ENCODE measurements at regions not wholly inside any gene's neighbourhood (a gene's known extent, or its start where the extent isn't known, plus 50 kb on each side); places are given as distances from the start of the nearest gene placed in this dataset.
A peak's percentile ranks its signal among the peaks of the same experiment; 100 is the strongest.
"Not testable (repeated sequence)": the region's sequence is repeated elsewhere in the genome, so short reads cannot be mapped to it uniquely, and the experiment has no call there.

DNA sequence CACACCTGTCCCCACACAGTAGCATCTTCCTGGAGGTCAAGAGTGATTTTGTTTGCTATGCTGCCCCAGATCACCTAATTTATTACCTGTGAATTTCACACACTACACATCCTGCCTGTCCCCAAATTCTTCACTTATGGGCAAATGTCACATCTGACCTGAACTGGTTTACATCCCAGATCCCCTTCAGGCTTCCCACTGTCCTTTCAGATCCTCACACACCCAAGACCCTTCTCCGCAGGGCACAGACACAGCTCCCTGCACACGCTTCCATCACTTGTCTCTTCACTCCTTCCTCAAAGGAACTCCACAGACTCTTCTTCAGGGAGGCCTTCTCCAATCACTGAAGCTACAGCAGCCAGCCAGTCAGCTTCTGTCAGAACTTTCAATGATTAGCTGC, 118.7 kb upstream of the IGLL5 start:
- no peak for TF ChIP-seq POLR2A (IDR thresholded peaks at IDR 0.05; ENCODE audit: low read depth, low read length)
- no peak for TF ChIP-seq TAF1 (IDR thresholded peaks at IDR 0.05; ENCODE audit: borderline replicate concordance, low read depth, low read length)
- TF ChIP-seq POLR2AphosphoS5 (IDR thresholded peaks at IDR 0.05; ENCODE audit: low read depth, low read length), result no peak
- no peak for FAIRE-seq
- DNase-seq (ENCODE audit: insufficient read length), result no peak

DNA sequence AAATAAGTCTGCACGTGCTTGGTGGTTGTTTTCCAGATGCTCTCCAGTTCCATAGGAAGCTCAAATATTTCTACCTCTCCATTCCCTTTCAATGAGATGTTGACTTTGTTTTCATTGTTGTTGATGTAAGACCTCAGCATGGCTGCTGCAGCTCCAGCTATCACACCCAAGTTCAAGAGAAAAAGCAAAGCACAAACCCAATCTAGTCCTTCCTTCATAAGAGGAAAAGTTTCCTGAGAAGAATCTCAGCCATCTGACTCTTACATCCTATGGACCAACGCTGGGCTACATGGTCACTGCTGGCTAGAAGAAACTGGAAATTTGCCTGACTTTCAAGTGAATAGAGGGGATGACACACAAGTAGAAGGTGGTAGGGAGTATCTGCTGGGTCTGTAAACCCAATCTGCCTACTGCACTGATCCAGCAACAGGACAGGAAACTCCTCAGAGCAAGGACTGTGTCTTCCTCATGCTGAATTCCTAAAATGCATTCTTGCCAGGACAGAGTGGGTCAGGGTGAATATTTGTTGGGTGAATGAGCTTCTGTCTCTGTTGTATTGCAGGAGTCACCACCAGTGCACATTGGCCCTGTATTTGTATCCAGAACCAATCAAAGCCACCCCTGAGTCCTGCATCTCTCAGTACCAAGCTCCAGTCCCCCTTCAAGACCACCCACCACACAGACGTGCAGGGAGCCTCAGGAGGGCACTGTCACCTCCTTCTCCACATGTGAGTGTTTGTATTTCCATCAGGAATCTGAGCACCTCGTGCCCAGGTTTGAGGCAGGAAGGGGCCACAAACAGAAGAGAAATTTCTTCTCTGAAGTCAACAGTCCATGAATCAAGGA, 118.0 kb upstream of the IGLL5 start:
- no peak for DNase-seq (ENCODE audit: insufficient read length)
- FAIRE-seq, result no peak
- TF ChIP-seq POLR2AphosphoS5 (IDR thresholded peaks at IDR 0.05; ENCODE audit: low read depth, low read length) (no peak), POLR2A (IDR thresholded peaks at IDR 0.05; ENCODE audit: low read depth, low read length) (no peak), TAF1 (IDR thresholded peaks at IDR 0.05; ENCODE audit: borderline replicate concordance, low read depth, low read length) (no peak)

DNA sequence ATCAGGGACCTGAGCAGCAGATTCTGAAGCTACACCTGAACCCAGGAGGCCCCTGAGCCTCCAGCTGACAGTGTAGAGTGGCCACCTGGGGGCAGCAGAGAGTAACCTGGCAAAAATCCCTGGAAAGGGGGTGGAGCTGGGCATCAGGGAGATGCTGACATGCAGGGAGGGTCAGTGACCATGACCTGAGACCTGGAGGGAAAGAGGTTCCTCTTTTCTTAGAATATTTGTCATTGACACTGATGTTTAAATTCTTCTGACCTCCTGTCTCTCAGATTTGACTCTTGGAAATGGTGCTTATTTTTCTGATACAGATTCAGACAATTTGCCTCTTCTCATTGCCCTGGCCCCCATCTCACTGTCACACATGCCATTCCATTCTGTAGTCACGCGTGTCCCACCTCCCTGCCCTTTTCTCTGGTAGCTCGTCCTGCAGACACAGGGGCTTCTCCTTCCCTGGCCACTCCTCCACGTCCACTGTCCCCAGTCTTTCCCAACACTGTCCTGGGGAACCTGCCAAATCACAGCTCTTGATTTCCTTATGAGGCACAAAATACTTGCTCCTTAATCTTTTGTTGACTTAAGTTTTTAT, 117.2 kb upstream of the IGLL5 start:
- FAIRE-seq, result no peak
- no peak for TF ChIP-seq POLR2A (IDR thresholded peaks at IDR 0.05; ENCODE audit: low read depth, low read length)
- 0 out of 2 replicates have a peak, but pooled peaks have one; percentile 12 for TF ChIP-seq TAF1 (IDR thresholded peaks at IDR 0.05; ENCODE audit: borderline replicate concordance, low read depth, low read length)
- no peak for DNase-seq (ENCODE audit: insufficient read length)

GRCh38 chr22:22770881-22771280, 116.7 kb upstream of the IGLL5 start:
- no peak for FAIRE-seq

DNA sequence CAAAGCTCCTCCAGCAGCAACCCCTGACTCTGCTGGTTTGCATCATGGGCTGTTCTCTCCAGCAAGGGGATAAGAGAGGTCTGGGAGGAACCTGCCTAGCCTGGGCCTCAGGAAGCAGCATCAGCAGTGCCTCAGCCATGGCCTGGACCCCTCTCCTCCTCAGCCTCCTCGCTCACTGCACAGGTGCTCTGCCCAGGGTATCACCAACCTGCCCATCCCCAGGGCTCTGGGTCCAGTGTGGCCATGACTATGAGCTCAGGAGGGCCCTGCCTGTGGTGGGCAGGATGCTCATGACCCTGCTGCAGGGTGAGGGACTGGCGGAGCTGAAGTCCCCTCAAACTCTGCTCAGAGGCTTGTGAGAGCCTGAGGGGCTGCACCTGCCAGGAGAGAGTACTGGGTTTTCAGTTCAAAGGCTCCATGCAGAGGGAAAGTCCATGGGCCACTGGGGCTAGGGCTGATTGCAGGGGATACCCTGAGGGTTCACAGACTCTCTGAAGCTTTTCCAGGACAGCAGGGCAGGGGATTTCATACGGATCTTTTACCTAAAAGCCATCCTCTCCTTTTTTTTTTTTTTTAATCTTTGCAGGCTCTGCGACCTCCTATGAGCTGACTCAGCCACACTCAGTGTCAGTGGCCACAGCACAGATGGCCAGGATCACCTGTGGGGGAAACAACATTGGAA, 115.8 kb upstream of the IGLL5 start:
- DNase-seq (ENCODE audit: insufficient read length) (no peak), FAIRE-seq (no peak)
- TF ChIP-seq TAF1 (IDR thresholded peaks at IDR 0.05; ENCODE audit: borderline replicate concordance, low read depth, low read length), result no peak
- TF ChIP-seq POLR2A (IDR thresholded peaks at IDR 0.05; ENCODE audit: low read depth, low read length), result no peak
- no peak for TF ChIP-seq POLR2AphosphoS5 (IDR thresholded peaks at IDR 0.05; ENCODE audit: low read depth, low read length)

More at GRCh38 chr22:22770881-22771280, 116.7 kb upstream of the IGLL5 start:
- TF ChIP-seq POLR2AphosphoS5 (IDR thresholded peaks at IDR 0.05; ENCODE audit: low read depth, low read length), result no peak
- TF ChIP-seq POLR2A (IDR thresholded peaks at IDR 0.05; ENCODE audit: low read depth, low read length), result no peak
- TF ChIP-seq TAF1 (IDR thresholded peaks at IDR 0.05; ENCODE audit: borderline replicate concordance, low read depth, low read length), result no peak
- DNase-seq (ENCODE audit: insufficient read length), result no peak

- FAIRE-seq (peak; percentile 21), DNase-seq (ENCODE audit: insufficient read length) (no peak)
- TF ChIP-seq POLR2AphosphoS5 (IDR thresholded peaks at IDR 0.05; ENCODE audit: low read depth, low read length) (no peak), TAF1 (IDR thresholded peaks at IDR 0.05; ENCODE audit: borderline replicate concordance, low read depth, low read length) (no peak), POLR2A (IDR thresholded peaks at IDR 0.05; ENCODE audit: low read depth, low read length) (no peak)
These were observed 115.2 kb upstream of the IGLL5 start for GRCh38 chr22:22772396-22772795.

- FAIRE-seq (no peak), DNase-seq (ENCODE audit: insufficient read length) (no peak)
- TF ChIP-seq TAF1 (IDR thresholded peaks at IDR 0.05; ENCODE audit: borderline replicate concordance, low read depth, low read length), result no peak
- TF ChIP-seq POLR2AphosphoS5 (IDR thresholded peaks at IDR 0.05; ENCODE audit: low read depth, low read length), result no peak
- TF ChIP-seq POLR2A (IDR thresholded peaks at IDR 0.05; ENCODE audit: low read depth, low read length), result no peak
These were observed 114.7 kb upstream of the IGLL5 start for GRCh38 chr22:22772883-22773282.

GRCh38 chr22:22773427-22773826, 114.2 kb upstream of the IGLL5 start:
- no peak for FAIRE-seq
- TF ChIP-seq POLR2A (IDR thresholded peaks at IDR 0.05; ENCODE audit: low read depth, low read length) (no peak), POLR2AphosphoS5 (IDR thresholded peaks at IDR 0.05; ENCODE audit: low read depth, low read length) (no peak), TAF1 (IDR thresholded peaks at IDR 0.05; ENCODE audit: borderline replicate concordance, low read depth, low read length) (no peak)
- DNase-seq (ENCODE audit: insufficient read length), result no peak

DNA sequence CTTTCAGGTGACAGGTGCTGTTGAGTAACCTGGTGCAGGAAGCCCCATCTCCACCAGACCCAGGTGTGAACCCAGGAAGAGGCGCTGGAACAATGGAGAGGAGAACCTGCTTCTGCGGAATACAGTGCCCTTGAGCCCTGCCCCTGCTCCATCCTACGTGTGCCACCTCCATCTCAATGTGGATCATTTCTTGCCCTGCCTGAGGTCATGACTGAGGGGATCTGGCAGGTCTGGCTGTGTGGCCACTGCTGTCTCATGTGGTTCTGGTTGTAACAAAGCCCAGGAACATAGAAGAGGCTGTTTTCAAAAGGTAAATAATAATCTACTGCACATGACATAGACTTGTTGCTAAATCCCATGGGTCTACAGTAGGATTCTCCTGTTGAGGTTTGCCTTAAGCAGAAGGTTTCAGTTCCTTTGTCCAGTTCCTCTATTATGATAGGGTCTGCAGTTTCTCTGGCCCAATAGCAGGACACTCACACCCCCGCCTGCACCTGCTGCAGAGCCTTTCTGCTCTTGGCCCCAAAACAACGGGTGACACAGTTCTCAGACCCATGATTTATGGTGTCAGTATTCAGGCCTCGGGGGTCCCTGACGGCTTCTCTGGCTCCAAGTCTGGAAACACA, 113.5 kb upstream of the IGLL5 start:
- DNase-seq (ENCODE audit: insufficient read length), result no peak
- FAIRE-seq, result no peak
- TF ChIP-seq POLR2AphosphoS5 (IDR thresholded peaks at IDR 0.05; ENCODE audit: low read depth, low read length), result no peak
- TF ChIP-seq TAF1 (IDR thresholded peaks at IDR 0.05; ENCODE audit: borderline replicate concordance, low read depth, low read length), result no peak
- no peak for TF ChIP-seq POLR2A (IDR thresholded peaks at IDR 0.05; ENCODE audit: low read depth, low read length)

GRCh38 chr22:22774762-22775161, 112.9 kb upstream of the IGLL5 start:
- not testable (repeated sequence) for FAIRE-seq; DNase-seq (ENCODE audit: insufficient read length)

- FAIRE-seq (peak; percentile 5), DNase-seq (ENCODE audit: insufficient read length) (no peak)
- TF ChIP-seq TAF1 (IDR thresholded peaks at IDR 0.05; ENCODE audit: borderline replicate concordance, low read depth, low read length) (no peak), POLR2AphosphoS5 (IDR thresholded peaks at IDR 0.05; ENCODE audit: low read depth, low read length) (no peak), POLR2A (IDR thresholded peaks at IDR 0.05; ENCODE audit: low read depth, low read length) (no peak)
These were observed 111.5 kb upstream of the IGLL5 start for GRCh38 chr22:22776121-22776520.

Data from GM12892 (cell line).